WTC11 (cell line): ENCODE measurements at regions not wholly inside any gene's neighbourhood (a gene's known extent, or its start where the extent isn't known, plus 50 kb on each side); places are given as distances from the start of the nearest gene placed in this dataset.

Experiments used
- ATAC-seq: fragments of 200-7000 bp; cut with Tn5 transposase; 2 replicates; pipeline ENCODE4 v1.10.0; 2021; ENCODE audit warnings: mild to moderate bottlenecking, moderate library complexity
- CTCF ChIA-PET: fragments of 300-600 bp; sonication (Branson Sonifier 250); formaldehyde crosslinking; loops from one replicate; lab custom pipeline; 2021; ENCODE audit warnings: antibody characterized with exemption; lab: Charles Lee
- POLR2A ChIA-PET: fragments of 350-600 bp; sonication (Branson Sonifier 250); formaldehyde crosslinking; loops from one replicate; lab custom pipeline; 2021; ENCODE audit warnings: antibody characterized with exemption; lab: Charles Lee
- DNase-seq: peaks from one replicate; pipeline ENCODE4 v3.0.0; 2021; ENCODE audit warnings: low spot score
- H3K27ac Mint-ChIP-seq: 2 replicates; pipeline ENCODE4 v1.8.0; 2021; ENCODE audit warnings: mixed read lengths
- H3K27me3 Mint-ChIP-seq: 2 replicates; pipeline ENCODE4 v1.8.0; 2021; ENCODE audit warnings: low read depth, mild to moderate bottlenecking, moderate library complexity, mixed read lengths
- H3K36me3 Mint-ChIP-seq: 2 replicates; pipeline ENCODE4 v1.8.0; 2021; ENCODE audit warnings: mixed read lengths
- H3K4me1 Mint-ChIP-seq: 2 replicates; pipeline ENCODE4 v1.8.0; 2022; ENCODE audit warnings: mixed read lengths
- H3K4me3 Mint-ChIP-seq: 2 replicates; pipeline ENCODE4 v1.8.0; 2021; ENCODE audit warnings: mild to moderate bottlenecking, moderate library complexity, mixed read lengths
- H3K9me3 Mint-ChIP-seq: 2 replicates; pipeline ENCODE4 v1.8.0; 2021; ENCODE audit warnings: mixed read lengths
- FOXJ3 ChIP-seq: sonication (generic); formaldehyde crosslinking; IDR thresholded peaks from 2 replicates; pipeline ENCODE4 v1.9.0; 2021; ENCODE audit warnings: missing genetic modification reagents, mild to moderate bottlenecking, borderline replicate concordance
- JUN ChIP-seq: sonication (generic); formaldehyde crosslinking; IDR thresholded peaks from 2 replicates; pipeline ENCODE4 v1.8.0; 2023; ENCODE audit warnings: mild to moderate bottlenecking, missing genetic modification reagents
- KAT7 ChIP-seq: sonication (generic); formaldehyde crosslinking; IDR thresholded peaks from 2 replicates; pipeline ENCODE4 v1.8.1; 2023; ENCODE audit warnings: missing genetic modification reagents, mild to moderate bottlenecking, borderline replicate concordance
- NFYB ChIP-seq: sonication (generic); formaldehyde crosslinking; conservative IDR thresholded peaks from 2 replicates; pipeline ENCODE4 v1.8.0; 2022; ENCODE audit warnings: low read depth, missing genetic modification reagents
- SMAD3 ChIP-seq: sonication (generic); formaldehyde crosslinking; IDR thresholded peaks from 2 replicates; pipeline ENCODE4 v1.8.0; 2022; ENCODE audit warnings: missing genetic modification reagents, mild to moderate bottlenecking, borderline replicate concordance
- SMAD4 ChIP-seq: sonication (generic); formaldehyde crosslinking; IDR thresholded peaks from 2 replicates; pipeline ENCODE4 v1.8.0; 2022; ENCODE audit warnings: mild to moderate bottlenecking, missing genetic modification reagents
- SOX15 ChIP-seq: fragments of 250-450 bp; sonication (Bioruptor Pico); IDR thresholded peaks from 2 replicates; pipeline ENCODE4 v1.9.0; 2021; ENCODE audit warnings: mild to moderate bottlenecking
- TP53 ChIP-seq: sonication (generic); formaldehyde crosslinking; IDR thresholded peaks from 2 replicates; pipeline ENCODE4 v1.8.1; 2023; ENCODE audit warnings: mild to moderate bottlenecking, missing genetic modification reagents
- ZNF138 ChIP-seq: sonication (generic); formaldehyde crosslinking; conservative IDR thresholded peaks from 2 replicates; pipeline ENCODE4 v1.8.1; 2022; ENCODE audit warnings: mild to moderate bottlenecking, moderate library complexity, missing genetic modification reagents
- ZNF219 ChIP-seq: sonication (generic); formaldehyde crosslinking; IDR thresholded peaks from 2 replicates; pipeline ENCODE4 v1.8.0; 2023; ENCODE audit warnings: missing genetic modification reagents, mild to moderate bottlenecking, borderline replicate concordance
- TF ChIP-seq, protein P1 (sequence below): sonication (generic); formaldehyde crosslinking; IDR thresholded peaks from 2 replicates; pipeline ENCODE4 v1.8.0; 2023; ENCODE audit warnings: mild to moderate bottlenecking, missing genetic modification reagents
- TF ChIP-seq, protein P2 (sequence below): sonication (generic); formaldehyde crosslinking; IDR thresholded peaks from 2 replicates; pipeline ENCODE4 v1.8.1; 2022; ENCODE audit warnings: low read depth, mild to moderate bottlenecking, moderate library complexity, missing genetic modification reagents, borderline replicate concordance
- TF ChIP-seq, protein P3 (sequence below): fragments of 250-450 bp; sonication (Bioruptor Pico); IDR thresholded peaks from 2 replicates; pipeline ENCODE4 v1.9.0; 2021; ENCODE audit warnings: moderate library complexity, mild to moderate bottlenecking, inconsistent platforms, borderline replicate concordance
- TF ChIP-seq, protein P4 (sequence below): sonication (generic); formaldehyde crosslinking; conservative IDR thresholded peaks from 2 replicates; pipeline ENCODE4 v1.8.1; 2022; ENCODE audit warnings: mild to moderate bottlenecking, missing genetic modification reagents
- TF ChIP-seq, protein P5 (sequence below): sonication (generic); formaldehyde crosslinking; IDR thresholded peaks from 2 replicates; pipeline ENCODE4 v1.8.0; 2023; ENCODE audit warnings: missing genetic modification reagents
- TF ChIP-seq, protein P6 (sequence below): fragments of 250-450 bp; sonication (Bioruptor Pico); IDR thresholded peaks from 2 replicates; pipeline ENCODE4 v1.8.0; 2021; ENCODE audit warnings: mild to moderate bottlenecking
- TF ChIP-seq, protein P7 (sequence below): sonication (generic); formaldehyde crosslinking; IDR thresholded peaks from 2 replicates; pipeline ENCODE4 v1.8.1; 2023; ENCODE audit warnings: mild to moderate bottlenecking, missing genetic modification reagents, moderate library complexity
- TF ChIP-seq, protein P8 (sequence below): fragments of 250-450 bp; sonication (Bioruptor Pico); IDR thresholded peaks from 2 replicates; pipeline ENCODE4 v1.9.0; 2021; ENCODE audit warnings: mild to moderate bottlenecking
- TF ChIP-seq, protein P9 (sequence below): sonication (generic); formaldehyde crosslinking; IDR thresholded peaks from 2 replicates; pipeline ENCODE4 v1.8.0; 2022; ENCODE audit warnings: mild to moderate bottlenecking, missing genetic modification reagents

DNA sequence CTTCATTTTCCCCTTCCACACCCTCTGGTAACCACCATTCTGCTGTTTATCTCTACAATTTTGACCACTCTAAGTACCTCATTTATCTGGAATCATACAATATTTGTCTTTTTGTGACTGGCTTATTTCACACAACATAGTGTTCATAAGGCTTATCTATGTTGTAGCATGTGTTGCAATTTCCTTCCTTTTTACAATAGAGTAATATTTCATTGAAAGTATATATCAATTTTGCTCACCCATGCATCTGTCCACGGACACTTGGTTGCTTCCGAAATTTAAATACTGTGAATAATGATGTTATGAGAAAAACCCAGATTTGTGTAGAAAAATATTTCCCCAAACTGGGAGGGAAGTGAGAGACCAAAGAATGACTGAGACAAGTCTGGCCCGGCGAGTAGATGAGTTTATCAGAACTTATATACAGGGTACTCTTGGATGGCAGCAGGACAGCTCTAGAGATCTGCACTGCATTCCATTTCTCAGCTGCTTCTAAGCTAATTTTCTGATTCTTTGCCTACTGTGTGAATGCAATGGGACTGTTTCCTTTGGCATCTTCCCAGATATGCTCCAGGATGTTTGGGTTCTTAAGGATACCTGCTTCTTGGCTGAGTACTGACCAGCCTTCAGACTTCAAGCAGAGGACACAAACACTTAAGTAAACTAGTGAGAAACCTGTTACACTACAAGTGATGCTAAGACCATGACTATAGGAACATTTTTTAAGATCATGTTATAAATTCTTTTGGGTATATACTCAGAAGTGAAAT is 834.0 kb upstream of the PCDH9 start (continued):
- TF ChIP-seq, protein P1, sequence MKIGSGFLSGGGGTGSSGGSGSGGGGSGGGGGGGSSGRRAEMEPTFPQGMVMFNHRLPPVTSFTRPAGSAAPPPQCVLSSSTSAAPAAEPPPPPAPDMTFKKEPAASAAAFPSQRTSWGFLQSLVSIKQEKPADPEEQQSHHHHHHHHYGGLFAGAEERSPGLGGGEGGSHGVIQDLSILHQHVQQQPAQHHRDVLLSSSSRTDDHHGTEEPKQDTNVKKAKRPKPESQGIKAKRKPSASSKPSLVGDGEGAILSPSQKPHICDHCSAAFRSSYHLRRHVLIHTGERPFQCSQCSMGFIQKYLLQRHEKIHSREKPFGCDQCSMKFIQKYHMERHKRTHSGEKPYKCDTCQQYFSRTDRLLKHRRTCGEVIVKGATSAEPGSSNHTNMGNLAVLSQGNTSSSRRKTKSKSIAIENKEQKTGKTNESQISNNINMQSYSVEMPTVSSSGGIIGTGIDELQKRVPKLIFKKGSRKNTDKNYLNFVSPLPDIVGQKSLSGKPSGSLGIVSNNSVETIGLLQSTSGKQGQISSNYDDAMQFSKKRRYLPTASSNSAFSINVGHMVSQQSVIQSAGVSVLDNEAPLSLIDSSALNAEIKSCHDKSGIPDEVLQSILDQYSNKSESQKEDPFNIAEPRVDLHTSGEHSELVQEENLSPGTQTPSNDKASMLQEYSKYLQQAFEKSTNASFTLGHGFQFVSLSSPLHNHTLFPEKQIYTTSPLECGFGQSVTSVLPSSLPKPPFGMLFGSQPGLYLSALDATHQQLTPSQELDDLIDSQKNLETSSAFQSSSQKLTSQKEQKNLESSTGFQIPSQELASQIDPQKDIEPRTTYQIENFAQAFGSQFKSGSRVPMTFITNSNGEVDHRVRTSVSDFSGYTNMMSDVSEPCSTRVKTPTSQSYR (CRISPR knock-in tag), result no peak
- no peak for TF ChIP-seq SOX15 (CRISPR knock-in tag)
- TF ChIP-seq, protein P2, sequence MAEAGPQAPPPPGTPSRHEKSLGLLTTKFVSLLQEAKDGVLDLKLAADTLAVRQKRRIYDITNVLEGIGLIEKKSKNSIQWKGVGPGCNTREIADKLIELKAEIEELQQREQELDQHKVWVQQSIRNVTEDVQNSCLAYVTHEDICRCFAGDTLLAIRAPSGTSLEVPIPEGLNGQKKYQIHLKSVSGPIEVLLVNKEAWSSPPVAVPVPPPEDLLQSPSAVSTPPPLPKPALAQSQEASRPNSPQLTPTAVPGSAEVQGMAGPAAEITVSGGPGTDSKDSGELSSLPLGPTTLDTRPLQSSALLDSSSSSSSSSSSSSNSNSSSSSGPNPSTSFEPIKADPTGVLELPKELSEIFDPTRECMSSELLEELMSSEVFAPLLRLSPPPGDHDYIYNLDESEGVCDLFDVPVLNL (CRISPR knock-in tag), result no peak

DNA sequence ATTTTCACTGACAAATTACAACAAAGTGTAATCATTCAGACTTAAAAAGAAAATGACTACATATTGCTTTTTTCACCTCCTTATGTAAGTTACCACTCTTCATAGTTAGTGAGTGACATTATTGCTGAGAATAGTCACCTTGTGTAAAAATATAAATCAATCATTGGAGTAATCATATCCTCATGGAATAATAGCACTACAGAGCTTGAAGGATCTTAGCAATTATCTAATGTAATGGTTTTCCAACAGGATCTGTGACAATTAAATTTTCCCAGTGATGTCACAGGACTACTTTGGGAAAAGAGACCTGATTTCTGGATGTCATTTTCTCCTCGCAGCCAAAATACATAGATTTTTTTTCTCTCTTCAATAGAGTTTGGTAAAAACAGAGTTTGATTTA is 833.0 kb upstream of the PCDH9 start:
- H3K27ac Mint-ChIP-seq, result no peak overlapping the region
- H3K27me3 Mint-ChIP-seq, result no peaks in the 10 kb centered on the region
- no peaks in the 10 kb centered on the region for H3K36me3 Mint-ChIP-seq
- ATAC-seq, result no peak
- no peak overlapping the region for H3K4me3 Mint-ChIP-seq
- TF ChIP-seq SMAD3 (CRISPR knock-in tag) (no peak), ZNF219 (CRISPR knock-in tag) (no peak), SMAD4 (CRISPR knock-in tag) (no peak), TP53 (CRISPR knock-in tag) (no peak), JUN (CRISPR knock-in tag) (no peak), FOXJ3 (CRISPR knock-in tag) (no peak)
- TF ChIP-seq, protein P3, sequence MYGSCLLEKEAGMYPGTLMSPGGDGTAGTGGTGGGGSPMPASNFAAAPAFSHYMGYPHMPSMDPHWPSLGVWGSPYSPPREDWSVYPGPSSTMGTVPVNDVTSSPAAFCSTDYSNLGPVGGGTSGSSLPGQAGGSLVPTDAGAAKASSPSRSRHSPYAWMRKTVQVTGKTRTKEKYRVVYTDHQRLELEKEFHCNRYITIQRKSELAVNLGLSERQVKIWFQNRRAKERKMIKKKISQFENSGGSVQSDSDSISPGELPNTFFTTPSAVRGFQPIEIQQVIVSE (CRISPR knock-in tag), result no peak
- TF ChIP-seq, protein P4, sequence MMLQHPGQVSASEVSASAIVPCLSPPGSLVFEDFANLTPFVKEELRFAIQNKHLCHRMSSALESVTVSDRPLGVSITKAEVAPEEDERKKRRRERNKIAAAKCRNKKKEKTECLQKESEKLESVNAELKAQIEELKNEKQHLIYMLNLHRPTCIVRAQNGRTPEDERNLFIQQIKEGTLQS (CRISPR knock-in tag), result no peak
- TF ChIP-seq, protein P5, sequence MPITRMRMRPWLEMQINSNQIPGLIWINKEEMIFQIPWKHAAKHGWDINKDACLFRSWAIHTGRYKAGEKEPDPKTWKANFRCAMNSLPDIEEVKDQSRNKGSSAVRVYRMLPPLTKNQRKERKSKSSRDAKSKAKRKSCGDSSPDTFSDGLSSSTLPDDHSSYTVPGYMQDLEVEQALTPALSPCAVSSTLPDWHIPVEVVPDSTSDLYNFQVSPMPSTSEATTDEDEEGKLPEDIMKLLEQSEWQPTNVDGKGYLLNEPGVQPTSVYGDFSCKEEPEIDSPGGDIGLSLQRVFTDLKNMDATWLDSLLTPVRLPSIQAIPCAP (CRISPR knock-in tag), result no peak
- TF ChIP-seq, all 79 proteins: peak for 0
- peaks cover 3% of the 10 kb centered on the region for H3K9me3 Mint-ChIP-seq
- POLR2A ChIA-PET, result no interaction called here
- H3K4me1 Mint-ChIP-seq, result no peaks in the 10 kb centered on the region
- CTCF ChIA-PET, result no interaction called here
- no peak for DNase-seq

DNA sequence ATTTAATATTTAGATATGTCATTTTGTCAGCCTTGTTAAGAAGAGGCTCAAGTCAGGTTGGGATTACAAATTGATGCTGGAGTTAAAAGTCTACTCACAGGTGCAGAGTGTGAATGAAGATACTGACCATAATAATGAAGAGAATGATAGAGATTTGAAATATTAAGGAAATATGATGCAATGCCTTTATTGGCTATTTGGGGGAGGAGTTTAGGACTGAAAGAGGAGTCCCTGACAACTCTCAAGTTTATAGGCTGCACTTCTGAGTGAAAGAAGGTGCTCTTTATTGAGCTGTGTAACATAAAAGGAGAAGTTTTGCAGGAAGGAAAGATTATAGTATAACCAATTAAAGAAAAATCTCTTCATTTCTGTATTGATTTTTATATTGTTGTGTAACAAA is 827.7 kb upstream of the PCDH9 start:
- Mint-ChIP-seq H3K4me3 (no peak overlapping the region), H3K4me1 (no peaks in the 10 kb centered on the region), H3K27ac (no peak overlapping the region), H3K36me3 (peaks cover 19% of the 10 kb centered on the region), H3K9me3 (peaks cover 25% of the 10 kb centered on the region), H3K27me3 (no peaks in the 10 kb centered on the region)
- CTCF ChIA-PET, result no interaction called here
- POLR2A ChIA-PET, result no interaction called here
- no peak for DNase-seq
- no peak for ATAC-seq
- no peak for TF ChIP-seq TP53 (CRISPR knock-in tag)
- no peak for TF ChIP-seq KAT7 (CRISPR knock-in tag)
- TF ChIP-seq, protein P6, sequence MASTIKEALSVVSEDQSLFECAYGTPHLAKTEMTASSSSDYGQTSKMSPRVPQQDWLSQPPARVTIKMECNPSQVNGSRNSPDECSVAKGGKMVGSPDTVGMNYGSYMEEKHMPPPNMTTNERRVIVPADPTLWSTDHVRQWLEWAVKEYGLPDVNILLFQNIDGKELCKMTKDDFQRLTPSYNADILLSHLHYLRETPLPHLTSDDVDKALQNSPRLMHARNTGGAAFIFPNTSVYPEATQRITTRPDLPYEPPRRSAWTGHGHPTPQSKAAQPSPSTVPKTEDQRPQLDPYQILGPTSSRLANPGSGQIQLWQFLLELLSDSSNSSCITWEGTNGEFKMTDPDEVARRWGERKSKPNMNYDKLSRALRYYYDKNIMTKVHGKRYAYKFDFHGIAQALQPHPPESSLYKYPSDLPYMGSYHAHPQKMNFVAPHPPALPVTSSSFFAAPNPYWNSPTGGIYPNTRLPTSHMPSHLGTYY (CRISPR knock-in tag), result no peak
- TF ChIP-seq NFYB, result no peak
- TF ChIP-seq, protein P7, sequence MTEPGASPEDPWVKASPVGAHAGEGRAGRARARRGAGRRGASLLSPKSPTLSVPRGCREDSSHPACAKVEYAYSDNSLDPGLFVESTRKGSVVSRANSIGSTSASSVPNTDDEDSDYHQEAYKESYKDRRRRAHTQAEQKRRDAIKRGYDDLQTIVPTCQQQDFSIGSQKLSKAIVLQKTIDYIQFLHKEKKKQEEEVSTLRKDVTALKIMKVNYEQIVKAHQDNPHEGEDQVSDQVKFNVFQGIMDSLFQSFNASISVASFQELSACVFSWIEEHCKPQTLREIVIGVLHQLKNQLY (CRISPR knock-in tag), result no peak
- TF ChIP-seq, protein P8, sequence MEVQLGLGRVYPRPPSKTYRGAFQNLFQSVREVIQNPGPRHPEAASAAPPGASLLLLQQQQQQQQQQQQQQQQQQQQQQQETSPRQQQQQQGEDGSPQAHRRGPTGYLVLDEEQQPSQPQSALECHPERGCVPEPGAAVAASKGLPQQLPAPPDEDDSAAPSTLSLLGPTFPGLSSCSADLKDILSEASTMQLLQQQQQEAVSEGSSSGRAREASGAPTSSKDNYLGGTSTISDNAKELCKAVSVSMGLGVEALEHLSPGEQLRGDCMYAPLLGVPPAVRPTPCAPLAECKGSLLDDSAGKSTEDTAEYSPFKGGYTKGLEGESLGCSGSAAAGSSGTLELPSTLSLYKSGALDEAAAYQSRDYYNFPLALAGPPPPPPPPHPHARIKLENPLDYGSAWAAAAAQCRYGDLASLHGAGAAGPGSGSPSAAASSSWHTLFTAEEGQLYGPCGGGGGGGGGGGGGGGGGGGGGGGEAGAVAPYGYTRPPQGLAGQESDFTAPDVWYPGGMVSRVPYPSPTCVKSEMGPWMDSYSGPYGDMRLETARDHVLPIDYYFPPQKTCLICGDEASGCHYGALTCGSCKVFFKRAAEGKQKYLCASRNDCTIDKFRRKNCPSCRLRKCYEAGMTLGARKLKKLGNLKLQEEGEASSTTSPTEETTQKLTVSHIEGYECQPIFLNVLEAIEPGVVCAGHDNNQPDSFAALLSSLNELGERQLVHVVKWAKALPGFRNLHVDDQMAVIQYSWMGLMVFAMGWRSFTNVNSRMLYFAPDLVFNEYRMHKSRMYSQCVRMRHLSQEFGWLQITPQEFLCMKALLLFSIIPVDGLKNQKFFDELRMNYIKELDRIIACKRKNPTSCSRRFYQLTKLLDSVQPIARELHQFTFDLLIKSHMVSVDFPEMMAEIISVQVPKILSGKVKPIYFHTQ (CRISPR knock-in tag), result no peak
- no peak for TF ChIP-seq ZNF138 (CRISPR knock-in tag)
- TF ChIP-seq, protein P9, sequence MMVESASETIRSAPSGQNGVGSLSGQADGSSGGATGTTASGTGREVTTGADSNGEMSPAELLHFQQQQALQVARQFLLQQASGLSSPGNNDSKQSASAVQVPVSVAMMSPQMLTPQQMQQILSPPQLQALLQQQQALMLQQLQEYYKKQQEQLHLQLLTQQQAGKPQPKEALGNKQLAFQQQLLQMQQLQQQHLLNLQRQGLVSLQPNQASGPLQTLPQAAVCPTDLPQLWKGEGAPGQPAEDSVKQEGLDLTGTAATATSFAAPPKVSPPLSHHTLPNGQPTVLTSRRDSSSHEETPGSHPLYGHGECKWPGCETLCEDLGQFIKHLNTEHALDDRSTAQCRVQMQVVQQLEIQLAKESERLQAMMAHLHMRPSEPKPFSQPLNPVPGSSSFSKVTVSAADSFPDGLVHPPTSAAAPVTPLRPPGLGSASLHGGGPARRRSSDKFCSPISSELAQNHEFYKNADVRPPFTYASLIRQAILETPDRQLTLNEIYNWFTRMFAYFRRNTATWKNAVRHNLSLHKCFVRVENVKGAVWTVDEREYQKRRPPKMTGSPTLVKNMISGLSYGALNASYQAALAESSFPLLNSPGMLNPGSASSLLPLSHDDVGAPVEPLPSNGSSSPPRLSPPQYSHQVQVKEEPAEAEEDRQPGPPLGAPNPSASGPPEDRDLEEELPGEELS (CRISPR knock-in tag), result no peak
